ENCODE measurements at regions not wholly inside any gene's neighbourhood (a gene's known extent, or its start where the extent isn't known, plus 50 kb on each side); places are given as distances from the start of the nearest gene placed in this dataset.

DNA sequence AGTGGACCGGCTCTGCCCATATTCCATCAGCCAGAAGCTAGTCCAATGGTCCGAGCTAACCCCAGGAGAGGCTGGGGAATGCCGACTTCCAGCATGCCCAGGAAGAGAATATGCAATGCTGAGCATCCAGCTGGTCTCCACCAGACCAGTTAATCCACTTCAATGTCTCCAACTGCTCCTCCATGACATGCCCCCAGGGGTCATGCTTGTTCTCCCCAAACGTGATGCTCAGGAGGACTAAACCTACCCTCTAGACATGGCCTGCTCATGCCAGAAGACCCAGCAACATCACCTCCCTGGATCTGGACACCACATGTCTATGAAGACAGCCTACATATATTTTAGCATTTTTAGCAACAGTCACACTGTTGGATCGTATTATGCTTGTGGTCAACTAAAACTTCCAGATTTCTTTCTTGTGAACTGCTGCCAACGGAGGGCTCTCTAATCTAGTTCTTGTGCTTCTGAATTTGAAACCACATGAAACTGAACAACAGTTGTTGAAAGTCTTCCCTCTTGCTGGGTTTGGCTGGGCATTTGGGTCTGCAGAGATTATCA, 245.1 kb downstream of the SOX9 start:
- ChIA-PET POLR2A (no interaction called here), CTCF (no interaction called here)
- DNase-seq (no peak), ATAC-seq (ENCODE audit: poor library complexity) (no peak)
- TF ChIP-seq, protein P1, sequence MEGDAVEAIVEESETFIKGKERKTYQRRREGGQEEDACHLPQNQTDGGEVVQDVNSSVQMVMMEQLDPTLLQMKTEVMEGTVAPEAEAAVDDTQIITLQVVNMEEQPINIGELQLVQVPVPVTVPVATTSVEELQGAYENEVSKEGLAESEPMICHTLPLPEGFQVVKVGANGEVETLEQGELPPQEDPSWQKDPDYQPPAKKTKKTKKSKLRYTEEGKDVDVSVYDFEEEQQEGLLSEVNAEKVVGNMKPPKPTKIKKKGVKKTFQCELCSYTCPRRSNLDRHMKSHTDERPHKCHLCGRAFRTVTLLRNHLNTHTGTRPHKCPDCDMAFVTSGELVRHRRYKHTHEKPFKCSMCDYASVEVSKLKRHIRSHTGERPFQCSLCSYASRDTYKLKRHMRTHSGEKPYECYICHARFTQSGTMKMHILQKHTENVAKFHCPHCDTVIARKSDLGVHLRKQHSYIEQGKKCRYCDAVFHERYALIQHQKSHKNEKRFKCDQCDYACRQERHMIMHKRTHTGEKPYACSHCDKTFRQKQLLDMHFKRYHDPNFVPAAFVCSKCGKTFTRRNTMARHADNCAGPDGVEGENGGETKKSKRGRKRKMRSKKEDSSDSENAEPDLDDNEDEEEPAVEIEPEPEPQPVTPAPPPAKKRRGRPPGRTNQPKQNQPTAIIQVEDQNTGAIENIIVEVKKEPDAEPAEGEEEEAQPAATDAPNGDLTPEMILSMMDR (IDR thresholded peaks at IDR 0.05) = no peak
- Mint-ChIP-seq H3K9me3 (peaks cover 3% of the 10 kb centered on the region), H3K4me1 (ENCODE audit: low read depth) (no peaks in the 10 kb centered on the region), H3K4me3 (no peak overlapping the region), H3K27ac (no peak overlapping the region), H3K36me3 (ENCODE audit: low read depth) (no peaks in the 10 kb centered on the region), H3K27me3 (peaks cover 5% of the 10 kb centered on the region)
- intact Hi-C loops (cut with DNase I, micrococcal nuclease) = no loop called here
- Histone ChIP-seq H3K4me1 (ENCODE audit: insufficient read depth, low read length) (no peaks in the 10 kb centered on the region), H3K27ac (ENCODE audit: low read depth in 1 of 2, low read length in 2 of 2) (no peak overlapping the region), H3K36me3 (ENCODE audit: insufficient read depth, low read length) (no peaks in the 10 kb centered on the region), H3K9me3 (ENCODE audit: control insufficient read depth in 1 of 2, insufficient read depth in 1 of 2, low read length in 2 of 2) (peaks cover 0 to 5% of the 10 kb centered on the region in 2 experiments), H3K4me3 (ENCODE audit: low read length) (no peak overlapping the region), H3K27me3 (ENCODE audit: control insufficient read depth in 1 of 2, insufficient read depth in 2 of 2, low read length in 2 of 2) (peaks cover 0 to 3% of the 10 kb centered on the region in 2 experiments)

GRCh38 chr17:72366626-72367025, 245.8 kb downstream of the SOX9 start:
- Histone ChIP-seq H3K36me3 (ENCODE audit: insufficient read depth, low read length) (no peaks in the 10 kb centered on the region), H3K27ac (ENCODE audit: low read depth in 1 of 2, low read length in 2 of 2) (no peak overlapping the region), H3K9me3 (ENCODE audit: control insufficient read depth in 1 of 2, insufficient read depth in 1 of 2, low read length in 2 of 2) (peaks cover 0 to 9% of the 10 kb centered on the region in 2 experiments), H3K27me3 (ENCODE audit: control insufficient read depth in 1 of 2, insufficient read depth in 2 of 2, low read length in 2 of 2) (peaks cover 0 to 3% of the 10 kb centered on the region in 2 experiments), H3K4me3 (ENCODE audit: low read length) (no peak overlapping the region), H3K4me1 (ENCODE audit: insufficient read depth, low read length) (no peaks in the 10 kb centered on the region)
- no peaks in the 10 kb centered on the region for H3K4me1 Mint-ChIP-seq (ENCODE audit: low read depth)
- intact Hi-C loops (cut with DNase I, micrococcal nuclease) = no loop called here
- no peak overlapping the region for H3K27ac Mint-ChIP-seq
- DNase-seq = no peak
- H3K9me3 Mint-ChIP-seq = peaks cover 3% of the 10 kb centered on the region
- TF ChIP-seq, protein P1 (IDR thresholded peaks at IDR 0.05) = no peak
- no peaks in the 10 kb centered on the region for H3K36me3 Mint-ChIP-seq (ENCODE audit: low read depth)
- POLR2A ChIA-PET = no interaction called here
- peaks cover 5% of the 10 kb centered on the region for H3K27me3 Mint-ChIP-seq
- no peak overlapping the region for H3K4me3 Mint-ChIP-seq
- ATAC-seq (ENCODE audit: poor library complexity) = no peak
- CTCF ChIA-PET = no interaction called here

GRCh38 chr17:72368191-72368590, 247.4 kb downstream of the SOX9 start:
- Mint-ChIP-seq H3K36me3 (ENCODE audit: low read depth) (no peaks in the 10 kb centered on the region), H3K9me3 (no peaks in the 10 kb centered on the region), H3K4me1 (ENCODE audit: low read depth) (no peaks in the 10 kb centered on the region), H3K4me3 (no peak overlapping the region), H3K27ac (no peak overlapping the region), H3K27me3 (no peaks in the 10 kb centered on the region)
- no peaks in the 10 kb centered on the region for H3K36me3 ChIP-seq (ENCODE audit: insufficient read depth, low read length)
- intact Hi-C loops (cut with DNase I, micrococcal nuclease) = no loop called here
- peaks cover 0 to 15% of the 10 kb centered on the region in 2 experiments for H3K9me3 ChIP-seq (ENCODE audit: control insufficient read depth in 1 of 2, insufficient read depth in 1 of 2, low read length in 2 of 2)
- DNase-seq (no peak), ATAC-seq (ENCODE audit: poor library complexity) (no peak)
- H3K27me3 ChIP-seq (ENCODE audit: control insufficient read depth in 1 of 2, insufficient read depth in 2 of 2, low read length in 2 of 2) = peaks cover 0 to 3% of the 10 kb centered on the region in 2 experiments
- POLR2A ChIA-PET = no interaction called here
- TF ChIP-seq, protein P1 (IDR thresholded peaks at IDR 0.05) = no peak
- H3K4me1 ChIP-seq (ENCODE audit: insufficient read depth, low read length) = no peaks in the 10 kb centered on the region
- CTCF ChIA-PET = no interaction called here
- H3K4me3 ChIP-seq (ENCODE audit: low read length) = no peak overlapping the region
- H3K27ac ChIP-seq (ENCODE audit: low read depth in 1 of 2, low read length in 2 of 2) = no peak overlapping the region

Measured in CD4-positive, alpha-beta T cell (primary cell).